A673 (cell line): ENCODE measurements at regions not wholly inside any gene's neighbourhood (a gene's known extent, or its start where the extent isn't known, plus 50 kb on each side); places are given as distances from the start of the nearest gene placed in this dataset.

Experiments used
- BruUV-seq: library from RNA; stranded (reverse); fragments of 400-500 nt; replicated peaks from 2 replicates; lab custom pipeline; 2021; lab: Mats Ljungman, UMichigan
- CTCF ChIA-PET: fragments of 300-600 bp; sonication (Branson Sonifier 250); formaldehyde crosslinking; loops from one replicate; lab custom pipeline; 2022; ENCODE audit warnings: antibody characterized with exemption; lab: Charles Lee
- POLR2A ChIA-PET: fragments of 300-600 bp; sonication (Branson Sonifier 250); formaldehyde crosslinking; loops from one replicate; lab custom pipeline; 2022; ENCODE audit warnings: antibody characterized with exemption; ENCODE audit not compliant: low non-redundant PET; lab: Charles Lee
- DNase-seq: peaks from one replicate; pipeline ENCODE4 v3.0.0-alpha.2; 2015; ENCODE audit warnings: low spot score
- H3K27ac ChIP-seq: fragments of 200-600 bp; sonication (generic); 2 replicates; pipeline ENCODE4 v1.5.1; 2016; ENCODE audit warnings: mixed run types, low read depth, mild to moderate bottlenecking, mixed read lengths, antibody characterized with exemption, low read length; ENCODE audit not compliant: poor library complexity, severe bottlenecking
- H3K27me3 ChIP-seq: fragments of 200-600 bp; sonication (generic); replicated peaks from 2 replicates; pipeline ENCODE4 v1.6.1; 2017; ENCODE audit warnings: mixed run types, low read depth, mild to moderate bottlenecking, mixed read lengths, antibody characterized with exemption, low read length; ENCODE audit not compliant: insufficient read depth, poor library complexity
- H3K36me3 ChIP-seq: fragments of 200-600 bp; sonication (generic); 2 replicates; pipeline ENCODE4 v1.6.1; 2016; ENCODE audit warnings: mixed run types, mild to moderate bottlenecking, mixed read lengths, antibody characterized with exemption, low read length; ENCODE audit not compliant: insufficient read depth, poor library complexity, severe bottlenecking
- H3K4me1 ChIP-seq: fragments of 200-600 bp; sonication (generic); 2 replicates; pipeline ENCODE4 v1.6.1; 2017; ENCODE audit warnings: mixed run types, mild to moderate bottlenecking, mixed read lengths, antibody characterized with exemption, low read length; ENCODE audit not compliant: insufficient read depth, poor library complexity, severe bottlenecking
- H3K4me3 ChIP-seq: fragments of 200-600 bp; sonication (generic); 2 replicates; pipeline ENCODE4 v1.5.1; 2016; ENCODE audit warnings: low read depth, mixed run types, mild to moderate bottlenecking, mixed read lengths, low read length; ENCODE audit not compliant: poor library complexity, severe bottlenecking
- H3K9me3 ChIP-seq: fragments of 200-600 bp; sonication (generic); 2 replicates; pipeline ENCODE4 v1.6.1; 2016; ENCODE audit warnings: mixed run types, low read depth, mild to moderate bottlenecking, mixed read lengths, antibody characterized with exemption, low read length; ENCODE audit not compliant: poor library complexity, severe bottlenecking
- CTCF ChIP-seq: fragments of 300-800, 200-600 bp; sonication (generic); conservative IDR thresholded peaks from 2 replicates; pipeline ENCODE4 v1.5.1; 2017; ENCODE audit warnings: low read depth, mild to moderate bottlenecking, antibody characterized with exemption, low read length, moderate library complexity, mixed read lengths
- EZH2 ChIP-seq: fragments of 200-600 bp; sonication (generic); IDR thresholded peaks from 2 replicates; pipeline ENCODE4 v1.6.1; 2017; ENCODE audit warnings: borderline replicate concordance, low read depth, mild to moderate bottlenecking, mixed read lengths, antibody characterized with exemption, low read length; ENCODE audit not compliant: poor library complexity, severe bottlenecking
- intact Hi-C: fragments of 100-400 bp; cut with micrococcal nuclease; formaldehyde crosslinking; loops from one replicate; pipeline ENCODE4 v1.10.0; 2022; ENCODE audit not compliant: unreplicated experiment

- intact Hi-C loops, result loop anchor here (10.0 kb wide), 1 partner anchor 480 kb away; no protein-coding TSS in a partner anchor
- TF ChIP-seq CTCF, result no peak
- no peak for TF ChIP-seq EZH2
- Histone ChIP-seq H3K27ac (no peak overlapping the region), H3K36me3 (no peaks in the 10 kb centered on the region), H3K4me1 (peaks cover 24% of the 10 kb centered on the region), H3K4me3 (no peak overlapping the region), H3K27me3 (no peaks in the 10 kb centered on the region), H3K9me3 (no peaks in the 10 kb centered on the region)
- ChIA-PET POLR2A (no interaction called here), CTCF (no interaction called here)
- no peak for DNase-seq
- no TSS peak for BruUV-seq
Observed at GRCh38 chr2:12315224-12315623, 401.5 kb upstream of the TRIB2 start.

GRCh38 chr2:12316476-12316875, 400.3 kb upstream of the TRIB2 start:
- H3K27ac ChIP-seq, result no peak overlapping the region
- peaks cover 24% of the 10 kb centered on the region for H3K4me1 ChIP-seq
- H3K4me3 ChIP-seq, result no peak overlapping the region
- CTCF ChIA-PET, result no interaction called here
- intact Hi-C loops, result loop anchor here (10.0 kb wide), 1 partner anchor 482 kb away; no protein-coding TSS in a partner anchor
- H3K36me3 ChIP-seq, result no peaks in the 10 kb centered on the region
- BruUV-seq, result no TSS peak
- no peak for DNase-seq
- POLR2A ChIA-PET, result no interaction called here
- no peaks in the 10 kb centered on the region for H3K27me3 ChIP-seq
- TF ChIP-seq EZH2 (no peak), CTCF (no peak)
- H3K9me3 ChIP-seq, result no peaks in the 10 kb centered on the region

- Histone ChIP-seq H3K27ac (no peak overlapping the region), H3K4me1 (peaks cover 24% of the 10 kb centered on the region), H3K27me3 (no peaks in the 10 kb centered on the region), H3K36me3 (no peaks in the 10 kb centered on the region), H3K4me3 (no peak overlapping the region), H3K9me3 (no peaks in the 10 kb centered on the region)
- TF ChIP-seq EZH2, result no peak
- no peak for TF ChIP-seq CTCF
- no TSS peak for BruUV-seq
- CTCF ChIA-PET, result no interaction called here
- intact Hi-C loops, result loop anchor here (10.0 kb wide), 1 partner anchor 482 kb away; no protein-coding TSS in a partner anchor
- POLR2A ChIA-PET, result no interaction called here
- no peak for DNase-seq
Observed at GRCh38 chr2:12317286-12317685, 399.4 kb upstream of the TRIB2 start.
